H9 (cell line): ENCODE measurements at regions not wholly inside any gene's neighbourhood (a gene's known extent, or its start where the extent isn't known, plus 50 kb on each side); places are given as distances from the start of the nearest gene placed in this dataset.

Experiments
- DNase-seq: peaks from one replicate; pipeline ENCODE4 v3.0.0-alpha.2; 2017
- H2AFZ ChIP-seq: one replicate; pipeline ENCODE4 v1.6.1; 2013; ENCODE audit warnings: mild to moderate bottlenecking, low read length, control low read depth, moderate library complexity
- H2AK5ac ChIP-seq: 2 replicates; pipeline ENCODE4 v1.6.1; 2013; ENCODE audit warnings: low read length, control low read depth, mixed read lengths; ENCODE audit not compliant: insufficient read length
- H2BK120ac ChIP-seq: one replicate; pipeline ENCODE4 v1.6.1; 2013; ENCODE audit warnings: low read depth, mild to moderate bottlenecking, low read length, control low read depth, inconsistent platforms; ENCODE audit not compliant: poor library complexity, severe bottlenecking
- H2BK12ac ChIP-seq: 2 replicates; pipeline ENCODE4 v1.6.1; 2013; ENCODE audit warnings: low read length, control low read depth, mixed read lengths, low read depth; ENCODE audit not compliant: insufficient read length
- H2BK15ac ChIP-seq: 2 replicates; pipeline ENCODE4 v1.6.1; 2013; ENCODE audit warnings: low read depth, low read length, control low read depth
- H2BK20ac ChIP-seq: one replicate; pipeline ENCODE4 v1.6.1; 2013; ENCODE audit warnings: low read depth, mild to moderate bottlenecking, low read length, control low read depth, inconsistent platforms; ENCODE audit not compliant: poor library complexity, severe bottlenecking
- H2BK5ac ChIP-seq: 2 replicates; pipeline ENCODE4 v1.6.1; 2013; ENCODE audit warnings: low read length, control low read depth, mixed read lengths; ENCODE audit not compliant: insufficient read length
- H3K14ac ChIP-seq: 2 replicates; pipeline ENCODE4 v1.6.1; 2013; ENCODE audit warnings: low read length, control low read depth; ENCODE audit not compliant: insufficient read depth
- H3K18ac ChIP-seq: 2 replicates; pipeline ENCODE4 v1.6.1; 2013; ENCODE audit warnings: low read depth, mild to moderate bottlenecking, mixed read lengths, low read length, control low read depth; ENCODE audit not compliant: insufficient read length
- H3K23ac ChIP-seq: 2 replicates; pipeline ENCODE4 v1.6.1; 2013; ENCODE audit warnings: low read length, control low read depth, mixed read lengths, low read depth; ENCODE audit not compliant: insufficient read length
- H3K23me2 ChIP-seq: 2 replicates; pipeline ENCODE4 v1.6.1; 2013; ENCODE audit warnings: low read depth, mild to moderate bottlenecking, mixed read lengths, low read length, control low read depth; ENCODE audit not compliant: insufficient read length, poor library complexity, severe bottlenecking
- H3K27ac ChIP-seq: 2 replicates; pipeline ENCODE4 v1.5.1; 2013; ENCODE audit warnings: low read length, control low read depth, mixed read lengths, low read depth; ENCODE audit not compliant: insufficient read length
- H3K27me3 ChIP-seq: 2 replicates; pipeline ENCODE4 v1.6.1; 2013; ENCODE audit warnings: low read length, control low read depth, inconsistent platforms; ENCODE audit not compliant: insufficient read depth
- H3K4ac ChIP-seq: 2 replicates; pipeline ENCODE4 v1.6.1; 2013; ENCODE audit warnings: low read depth, mild to moderate bottlenecking, control low read depth, inconsistent platforms, low read length, moderate library complexity
- H3K4me1 ChIP-seq: 2 replicates; pipeline ENCODE4 v1.6.1; 2013; ENCODE audit warnings: low read length, control low read depth, inconsistent platforms; ENCODE audit not compliant: insufficient read depth
- H3K4me2 ChIP-seq: 2 replicates; pipeline ENCODE4 v1.6.1; 2013; ENCODE audit warnings: low read length, control low read depth, mixed read lengths; ENCODE audit not compliant: insufficient read length, insufficient read depth
- H3K56ac ChIP-seq: 2 replicates; pipeline ENCODE4 v1.6.1; 2013; ENCODE audit warnings: low read depth, mild to moderate bottlenecking, mixed read lengths, low read length, control low read depth; ENCODE audit not compliant: insufficient read length
- H3K79me1 ChIP-seq: 2 replicates; pipeline ENCODE4 v1.6.1; 2013; ENCODE audit warnings: low read depth, mild to moderate bottlenecking, moderate library complexity, low read length, control low read depth, inconsistent platforms; ENCODE audit not compliant: insufficient read depth, poor library complexity, severe bottlenecking
- H3K79me2 ChIP-seq: 2 replicates; pipeline ENCODE4 v1.6.1; 2013; ENCODE audit warnings: low read length, control low read depth, inconsistent platforms; ENCODE audit not compliant: insufficient read depth
- H3K9ac ChIP-seq: 2 replicates; pipeline ENCODE4 v1.6.1; 2013; ENCODE audit warnings: low read length, control low read depth, mixed read lengths; ENCODE audit not compliant: insufficient read length; ENCODE audit errors: extremely low read depth
- H3K9me3 ChIP-seq: one replicate; pipeline ENCODE4 v1.6.1; 2013; ENCODE audit warnings: low read depth, low read length, inconsistent platforms; ENCODE audit not compliant: control insufficient read depth
- H3T11ph ChIP-seq: one replicate; pipeline ENCODE4 v1.6.1; 2013; ENCODE audit warnings: mild to moderate bottlenecking, low read length, control low read depth, inconsistent platforms
- H4K20me1 ChIP-seq: one replicate; pipeline ENCODE4 v1.6.1; 2013; ENCODE audit not compliant: control insufficient read depth, insufficient read length, insufficient read depth
- H4K5ac ChIP-seq: 2 replicates; pipeline ENCODE4 v1.6.1; 2013; ENCODE audit warnings: low read depth, mild to moderate bottlenecking, mixed read lengths, low read length, control low read depth; ENCODE audit not compliant: insufficient read length
- H4K8ac ChIP-seq: replicated peaks from 2 replicates; pipeline ENCODE4 v1.6.1; 2013; ENCODE audit warnings: low read length, control low read depth, mixed read lengths, low read depth; ENCODE audit not compliant: insufficient read length
- H4K91ac ChIP-seq: 2 replicates; pipeline ENCODE4 v1.6.1; 2013; ENCODE audit warnings: low read depth, mild to moderate bottlenecking, moderate library complexity, mixed read lengths, low read length, control low read depth; ENCODE audit not compliant: insufficient read length
- H3K27ac Mint-ChIP-seq, 3 experiments: 2 replicates in 2 of 3; 3 replicates in 1 of 3; pipeline ENCODE4 v1.8.0; 2020 to 2021; ENCODE audit warnings: mixed read lengths in 3 of 3, mild to moderate bottlenecking in 1 of 3, moderate library complexity in 1 of 3
- H3K27me3 Mint-ChIP-seq: 2 replicates; pipeline ENCODE4 v1.8.0; 2021; ENCODE audit warnings: low read depth, mild to moderate bottlenecking, moderate library complexity, mixed read lengths
- H3K36me3 Mint-ChIP-seq, 3 experiments: 2 replicates in 2 of 3; 3 replicates in 1 of 3; pipeline ENCODE4 v1.8.0; 2020 to 2021; ENCODE audit warnings: low read depth in 3 of 3, mixed read lengths in 3 of 3; ENCODE audit not compliant: insufficient read depth in 1 of 3
- H3K4me1 Mint-ChIP-seq, 2 experiments: 2 replicates each; pipeline ENCODE4 v1.8.0; 2020; ENCODE audit warnings: mixed read lengths in 2 of 2
- H3K4me3 Mint-ChIP-seq, 2 experiments: 2 replicates in 1 of 2; 3 replicates in 1 of 2; pipeline ENCODE4 v1.8.0; 2020 to 2021; ENCODE audit warnings: mild to moderate bottlenecking in 2 of 2, mixed read lengths in 2 of 2, moderate library complexity in 1 of 2
- H3K9me3 Mint-ChIP-seq, 2 experiments: 2 replicates in 1 of 2; 3 replicates in 1 of 2; pipeline ENCODE4 v1.8.0; 2020; ENCODE audit warnings: mild to moderate bottlenecking in 2 of 2, mixed read lengths in 2 of 2, moderate library complexity in 1 of 2
- CTCF ChIP-seq: fragments of 200-600 bp; sonication (generic); conservative IDR thresholded peaks from 3 replicates; pipeline ENCODE4 v1.8.0; 2021; ENCODE audit warnings: antibody characterized with exemption, mild to moderate bottlenecking
- WGBS: extraction: QIAGEN DNeasy Blood & Tissue Kit; methylation state at CpG from one replicate; pipeline ENCODE4 v1.1.7; 2013; ENCODE audit warnings: missing lambda C conversion rate, low lambda C conversion rate, mixed read lengths; ENCODE audit not compliant: insufficient read length; ENCODE audit errors: extremely low coverage; 5-methylcytosine and 5-hydroxymethylcytosine counted together

GRCh38 chr4:26033389-26033788 lies 119.4 kb downstream of the SMIM20 start:
- no peak overlapping the region for H3T11ph ChIP-seq
- no CpG with 5 or more reads among the region's 1 CpG for WGBS
- H3K27me3 Mint-ChIP-seq: peaks cover 2% of the 10 kb centered on the region; the same call in 1 of the 2 replicates
- H3K9me3 Mint-ChIP-seq: peaks cover 6 to 8% of the 10 kb centered on the region in 2 experiments
- H3K18ac ChIP-seq: no peak overlapping the region
- no peak overlapping the region for H3K56ac ChIP-seq
- H3K23me2 ChIP-seq: peaks cover 15% of the 10 kb centered on the region
- peaks cover 3% of the 10 kb centered on the region for H3K4me1 ChIP-seq
- no peak overlapping the region for H2BK15ac ChIP-seq
- no peak overlapping the region for H4K91ac ChIP-seq
- H3K4me2 ChIP-seq: no peak overlapping the region
- H3K4me1 Mint-ChIP-seq: peaks cover 30 to 37% of the 10 kb centered on the region in 2 experiments
- no peak overlapping the region for H2BK120ac ChIP-seq
- peaks cover 3 to 12% (median 9%) of the 10 kb centered on the region in 3 experiments; a peak in 6 of 7 replicates for H3K36me3 Mint-ChIP-seq
- no peak overlapping the region for H4K5ac ChIP-seq
- H4K8ac ChIP-seq: no peak overlapping the region
- H3K27ac Mint-ChIP-seq: no peak overlapping the region
- H3K79me1 ChIP-seq: no peaks in the 10 kb centered on the region
- H2AFZ ChIP-seq: no peak overlapping the region
- H3K4me3 Mint-ChIP-seq: no peak overlapping the region
- H3K27ac ChIP-seq: no peak overlapping the region
- no peak overlapping the region for H3K4ac ChIP-seq
- H2BK20ac ChIP-seq: no peak overlapping the region
- no peak overlapping the region for H3K14ac ChIP-seq
- no peaks in the 10 kb centered on the region for H3K9me3 ChIP-seq
- H3K79me2 ChIP-seq: no peaks in the 10 kb centered on the region
- no peak overlapping the region for H3K23ac ChIP-seq
- no peak overlapping the region for H3K9ac ChIP-seq
- DNase-seq: no peak
- H2BK12ac ChIP-seq: no peak overlapping the region
- H2AK5ac ChIP-seq: no peak overlapping the region
- no peak for TF ChIP-seq CTCF
- no peak overlapping the region for H2BK5ac ChIP-seq
- no peaks in the 10 kb centered on the region for H3K27me3 ChIP-seq
- H4K20me1 ChIP-seq: no peaks in the 10 kb centered on the region
